Vagina (tissue), 2 donors: ENCODE measurements at regions not wholly inside any gene's neighbourhood (a gene's known extent, or its start where the extent isn't known, plus 50 kb on each side); places are given as distances from the start of the nearest gene placed in this dataset.

Experiments used
- DNase-seq, 2 donors: peaks; one replicate each; pipeline ENCODE4 v3.0.0-alpha.2; 2017; ENCODE audit errors: extremely low spot score in 2 of 2
- H3K27ac ChIP-seq: fragments of 200-600 bp; sonication (generic); one replicate; pipeline ENCODE4 v1.5.1; 2019
- H3K27me3 ChIP-seq: fragments of 200-600 bp; sonication (generic); one replicate; pipeline ENCODE4 v1.5.1; 2019
- H3K36me3 ChIP-seq, 2 donors: fragments of 200-600 bp; sonication (generic); one replicate each; pipeline ENCODE4 v1.5.1; 2017 to 2019
- H3K4me1 ChIP-seq: fragments of 200-600 bp; sonication (generic); one replicate; pipeline ENCODE4 v1.5.1; 2019
- H3K4me3 ChIP-seq, 2 donors: fragments of 200-600 bp; sonication (generic); 1 replicate in 1 of 2; 2 replicates in 1 of 2; pipeline ENCODE4 v1.5.1; 2016 to 2019
- H3K9me3 ChIP-seq: fragments of 200-600 bp; sonication (generic); one replicate; pipeline ENCODE4 v1.5.1; 2019
- POLR2A ChIP-seq, 2 donors: fragments of 450-650 bp; IDR thresholded peaks; one replicate each; pipeline ENCODE4 v1.6.1; 2017; ENCODE audit warnings: antibody characterized with exemption in 2 of 2, mild to moderate bottlenecking in 2 of 2, moderate library complexity in 2 of 2
- POLR2AphosphoS5 ChIP-seq, 2 donors: sonication (generic); formaldehyde crosslinking; IDR thresholded peaks; one replicate each; pipeline ENCODE4 v1.9.0; 2017; ENCODE audit warnings: antibody characterized with exemption in 2 of 2, mild to moderate bottlenecking in 2 of 2, low read depth in 1 of 2; ENCODE audit not compliant: insufficient read depth in 1 of 2
- intact Hi-C: fragments of 100-400 bp; cut with DNase I; formaldehyde crosslinking; loops from one replicate; pipeline ENCODE4 v1.15.1; 2023
- TF ChIP-seq, protein P1 (sequence below), 3 experiments: fragments of 450-650 bp in 2 of 3; fragments of 200-600 bp in 1 of 3; sonication (generic) in 1 of 3; IDR thresholded peaks; one replicate each; pipeline ENCODE4 v1.5.1; 2017 to 2019; ENCODE audit warnings: antibody characterized with exemption in 3 of 3, mild to moderate bottlenecking in 2 of 3, moderate library complexity in 2 of 3

DNA sequence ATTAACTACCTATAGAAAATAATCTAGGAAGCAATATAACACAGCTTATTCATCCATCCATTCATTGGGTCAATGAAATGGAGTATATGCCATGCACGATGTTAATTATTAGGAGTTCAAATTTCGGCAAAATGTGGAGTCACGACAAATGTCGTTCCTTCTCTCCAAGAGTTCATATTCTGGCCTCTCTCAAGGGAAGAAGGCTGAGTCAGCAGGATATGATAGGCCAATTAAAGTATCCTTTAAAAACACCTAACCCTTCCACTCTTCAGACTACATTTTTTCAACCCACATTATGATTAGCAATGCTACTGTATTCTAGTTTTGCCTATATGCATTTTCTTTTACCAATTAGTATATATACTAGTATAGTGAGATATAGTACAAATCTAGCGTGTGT, 163.1 kb downstream of the LARP7 start:
- Histone ChIP-seq H3K27ac (no peak overlapping the region), H3K36me3 (no peaks in the 10 kb centered on the region), H3K4me1 (no peaks in the 10 kb centered on the region), H3K27me3 (no peaks in the 10 kb centered on the region), H3K4me3 (no peak overlapping the region), H3K9me3 (no peaks in the 10 kb centered on the region)
- TF ChIP-seq POLR2AphosphoS5 (IDR thresholded peaks at IDR 0.05; ENCODE audit: insufficient read depth in 1 of 2, low read depth in 1 of 2) (no peak), POLR2A (IDR thresholded peaks at IDR 0.05) (no peak)
- TF ChIP-seq, protein P1, sequence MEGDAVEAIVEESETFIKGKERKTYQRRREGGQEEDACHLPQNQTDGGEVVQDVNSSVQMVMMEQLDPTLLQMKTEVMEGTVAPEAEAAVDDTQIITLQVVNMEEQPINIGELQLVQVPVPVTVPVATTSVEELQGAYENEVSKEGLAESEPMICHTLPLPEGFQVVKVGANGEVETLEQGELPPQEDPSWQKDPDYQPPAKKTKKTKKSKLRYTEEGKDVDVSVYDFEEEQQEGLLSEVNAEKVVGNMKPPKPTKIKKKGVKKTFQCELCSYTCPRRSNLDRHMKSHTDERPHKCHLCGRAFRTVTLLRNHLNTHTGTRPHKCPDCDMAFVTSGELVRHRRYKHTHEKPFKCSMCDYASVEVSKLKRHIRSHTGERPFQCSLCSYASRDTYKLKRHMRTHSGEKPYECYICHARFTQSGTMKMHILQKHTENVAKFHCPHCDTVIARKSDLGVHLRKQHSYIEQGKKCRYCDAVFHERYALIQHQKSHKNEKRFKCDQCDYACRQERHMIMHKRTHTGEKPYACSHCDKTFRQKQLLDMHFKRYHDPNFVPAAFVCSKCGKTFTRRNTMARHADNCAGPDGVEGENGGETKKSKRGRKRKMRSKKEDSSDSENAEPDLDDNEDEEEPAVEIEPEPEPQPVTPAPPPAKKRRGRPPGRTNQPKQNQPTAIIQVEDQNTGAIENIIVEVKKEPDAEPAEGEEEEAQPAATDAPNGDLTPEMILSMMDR (IDR thresholded peaks at IDR 0.05) = no peak
- no peak for DNase-seq
- intact Hi-C loops = no loop called here

DNA sequence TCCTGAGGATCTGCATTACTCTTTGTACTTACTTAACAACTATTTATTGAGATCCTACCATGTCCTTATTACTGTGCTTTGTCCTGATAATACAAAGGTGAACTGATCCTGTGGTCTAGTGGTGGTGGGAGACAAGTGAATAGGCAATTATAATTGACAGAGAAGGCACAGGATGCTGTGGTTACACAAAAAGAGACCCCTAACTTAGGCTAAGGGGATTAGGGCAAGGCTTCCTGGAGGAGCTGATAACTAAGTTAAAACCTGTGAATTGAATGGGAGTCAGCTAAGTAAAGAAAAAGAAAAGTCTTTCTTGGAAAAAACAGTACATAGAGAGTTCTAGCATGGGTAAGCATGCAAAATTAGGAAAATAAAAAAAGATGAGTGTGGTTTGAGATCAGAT, 164.4 kb downstream of the LARP7 start:
- Histone ChIP-seq H3K27ac (no peak overlapping the region), H3K36me3 (no peaks in the 10 kb centered on the region), H3K4me3 (no peak overlapping the region), H3K4me1 (no peaks in the 10 kb centered on the region), H3K27me3 (no peaks in the 10 kb centered on the region), H3K9me3 (no peaks in the 10 kb centered on the region)
- intact Hi-C loops = no loop called here
- no peak for DNase-seq
- no peak for TF ChIP-seq POLR2A (IDR thresholded peaks at IDR 0.05)
- no peak for TF ChIP-seq POLR2AphosphoS5 (IDR thresholded peaks at IDR 0.05; ENCODE audit: insufficient read depth in 1 of 2, low read depth in 1 of 2)
- TF ChIP-seq, protein P1 (IDR thresholded peaks at IDR 0.05) = no peak

DNA sequence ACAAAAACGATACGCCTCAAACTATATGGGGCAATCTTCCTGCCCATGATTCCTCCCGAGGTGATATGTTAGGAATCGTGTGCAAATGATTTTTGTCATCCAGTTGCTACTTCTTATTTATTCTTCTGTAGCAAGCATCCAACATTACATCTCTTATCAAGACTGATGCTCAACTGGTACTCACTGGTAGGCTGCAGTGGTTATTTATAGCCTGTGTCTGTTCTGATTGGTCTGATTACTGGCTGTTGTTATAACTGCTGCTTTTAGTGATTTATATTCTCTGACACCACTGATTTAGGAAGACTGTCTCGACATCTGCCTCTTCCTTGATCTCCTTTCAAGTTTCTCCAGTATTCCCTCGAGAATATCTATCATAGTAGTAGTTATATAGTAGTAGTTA, 165.8 kb downstream of the LARP7 start:
- no peak overlapping the region for H3K27ac ChIP-seq
- no peak overlapping the region for H3K4me3 ChIP-seq
- H3K9me3 ChIP-seq = no peaks in the 10 kb centered on the region
- intact Hi-C loops = no loop called here
- TF ChIP-seq, protein P1 (IDR thresholded peaks at IDR 0.05) = no peak
- no peak for TF ChIP-seq POLR2AphosphoS5 (IDR thresholded peaks at IDR 0.05; ENCODE audit: insufficient read depth in 1 of 2, low read depth in 1 of 2)
- no peak for TF ChIP-seq POLR2A (IDR thresholded peaks at IDR 0.05)
- H3K36me3 ChIP-seq = no peaks in the 10 kb centered on the region
- H3K4me1 ChIP-seq = no peaks in the 10 kb centered on the region
- no peak for DNase-seq
- H3K27me3 ChIP-seq = no peaks in the 10 kb centered on the region

DNA sequence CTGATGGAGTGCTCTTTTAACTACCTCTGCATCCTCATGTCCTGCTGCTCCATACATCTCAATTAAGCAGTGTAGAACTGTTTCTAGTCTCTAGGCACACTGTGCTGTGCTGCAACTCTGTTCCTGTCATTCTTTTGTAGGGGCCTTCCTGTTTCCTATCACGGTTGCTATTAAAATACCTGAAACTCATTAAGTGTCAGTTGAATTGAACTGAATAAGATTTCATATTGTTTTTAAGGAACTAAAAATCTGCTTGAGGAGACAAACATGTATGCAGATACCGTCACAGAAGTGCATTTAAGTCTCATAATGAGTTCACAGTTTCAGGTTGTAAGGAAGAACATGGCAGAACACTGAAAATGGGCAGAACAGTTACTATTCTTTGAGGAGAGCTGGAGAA, 170.1 kb downstream of the LARP7 start:
- no peak for DNase-seq
- Histone ChIP-seq H3K4me3 (no peak overlapping the region), H3K27ac (no peak overlapping the region), H3K4me1 (no peaks in the 10 kb centered on the region), H3K9me3 (no peaks in the 10 kb centered on the region), H3K36me3 (no peaks in the 10 kb centered on the region), H3K27me3 (no peaks in the 10 kb centered on the region)
- intact Hi-C loops = no loop called here
- TF ChIP-seq POLR2A (IDR thresholded peaks at IDR 0.05) = no peak
- no peak for TF ChIP-seq POLR2AphosphoS5 (IDR thresholded peaks at IDR 0.05; ENCODE audit: insufficient read depth in 1 of 2, low read depth in 1 of 2)
- TF ChIP-seq, protein P1 (IDR thresholded peaks at IDR 0.05) = no peak

DNA sequence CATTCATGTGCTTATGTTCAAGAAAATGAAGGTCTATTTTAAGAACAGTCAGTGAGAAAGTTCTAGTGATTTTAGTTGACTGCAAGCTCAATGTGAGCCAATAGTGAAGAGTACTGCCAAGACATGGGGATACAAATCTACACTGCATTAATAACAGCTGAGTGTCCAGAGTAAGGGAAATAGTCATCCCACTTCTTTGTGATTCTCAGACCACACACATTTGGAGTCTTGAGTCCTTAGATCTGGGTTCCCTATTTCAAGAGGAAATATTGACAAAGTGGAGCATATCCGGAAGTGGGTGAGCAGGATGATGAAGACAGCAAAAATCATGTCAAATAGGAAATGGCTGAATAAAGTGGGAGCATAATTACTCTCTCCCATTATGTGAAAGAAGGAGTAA, 171.1 kb downstream of the LARP7 start:
- Histone ChIP-seq H3K4me1 (no peaks in the 10 kb centered on the region), H3K36me3 (no peaks in the 10 kb centered on the region), H3K4me3 (no peak overlapping the region), H3K9me3 (no peaks in the 10 kb centered on the region), H3K27ac (no peak overlapping the region), H3K27me3 (no peaks in the 10 kb centered on the region)
- no peak for TF ChIP-seq POLR2AphosphoS5 (IDR thresholded peaks at IDR 0.05; ENCODE audit: insufficient read depth in 1 of 2, low read depth in 1 of 2)
- no peak for TF ChIP-seq POLR2A (IDR thresholded peaks at IDR 0.05)
- TF ChIP-seq, protein P1 (IDR thresholded peaks at IDR 0.05) = no peak
- intact Hi-C loops = no loop called here
- DNase-seq = no peak
